ENCODE measurements at regions not wholly inside any gene's neighbourhood (a gene's known extent, or its start where the extent isn't known, plus 50 kb on each side); places are given as distances from the start of the nearest gene placed in this dataset.

GRCh38 chr12:83408146-83408545, 721.4 kb downstream of the TMTC2 start:
- TF ChIP-seq CTCF (IDR thresholded peaks at IDR 0.05) = no peak
- ATAC-seq = no peak
- H3K27ac ChIP-seq = no peak overlapping the region

GRCh38 chr12:83404521-83404920, 717.8 kb downstream of the TMTC2 start:
- TF ChIP-seq CTCF (IDR thresholded peaks at IDR 0.05) = no peak
- Histone ChIP-seq H3K9me3 (no peaks in the 10 kb centered on the region), H3K27me3 (no peaks in the 10 kb centered on the region), H3K36me3 (no peaks in the 10 kb centered on the region), H3K4me3 (no peak overlapping the region), H3K27ac (no peak overlapping the region), H3K4me1 (no peaks in the 10 kb centered on the region)
- intact Hi-C loops (cut with DNase I) = no loop called here
- 71 to 73% methylated on average over 3 of the region's 3 CpGs for WGBS, 2 donors
- DNase-seq (no peak), FAIRE-seq (no peak), ATAC-seq (no peak)

More at GRCh38 chr12:83408146-83408545, 721.4 kb downstream of the TMTC2 start:
- Histone ChIP-seq H3K4me3 (no peak overlapping the region), H3K9me3 (no peaks in the 10 kb centered on the region), H3K36me3 (no peaks in the 10 kb centered on the region), H3K4me1 (no peaks in the 10 kb centered on the region), H3K27me3 (no peaks in the 10 kb centered on the region)
- DNase-seq (no peak), FAIRE-seq (no peak)
- intact Hi-C loops (cut with DNase I) = no loop called here
- WGBS, 2 donors = 29 to 35% methylated on average over 2 of the region's 2 CpGs

GRCh38 chr12:83390186-83390585, 703.5 kb downstream of the TMTC2 start:
- no peak overlapping the region for H3K4me3 ChIP-seq
- H3K27ac ChIP-seq = no peak overlapping the region
- no peaks in the 10 kb centered on the region for H3K27me3 ChIP-seq
- no peak for TF ChIP-seq CTCF (IDR thresholded peaks at IDR 0.05)
- ATAC-seq (no peak), DNase-seq (no peak), FAIRE-seq (no peak)
- no peaks in the 10 kb centered on the region for H3K9me3 ChIP-seq
- H3K36me3 ChIP-seq = no peaks in the 10 kb centered on the region
- WGBS, 2 donors = 50 to 72% methylated on average over 3 of the region's 3 CpGs
- intact Hi-C loops (cut with DNase I) = no loop called here
- no peaks in the 10 kb centered on the region for H3K4me1 ChIP-seq

- no peaks in the 10 kb centered on the region for H3K9me3 ChIP-seq
- no peaks in the 10 kb centered on the region for H3K27me3 ChIP-seq
- H3K27ac ChIP-seq = no peak overlapping the region
- no peaks in the 10 kb centered on the region for H3K36me3 ChIP-seq
- peak in 3 of 4 donors; percentile 15 to 37 (median 26) for TF ChIP-seq CTCF (IDR thresholded peaks at IDR 0.05)
- DNase-seq (peak; percentile 45 to 66 (median 56)), ATAC-seq (peak; percentile 93 to 99 (median 96)), FAIRE-seq (no peak)
- H3K4me3 ChIP-seq = no peak overlapping the region
- 34 to 46% methylated on average over 16 of the region's 16 CpGs for WGBS, 2 donors
- intact Hi-C loops (cut with DNase I) = no loop called here
- H3K4me1 ChIP-seq = no peaks in the 10 kb centered on the region
These were observed 702.7 kb downstream of the TMTC2 start for GRCh38 chr12:83389237-83389996.

GRCh38 chr12:83388551-83388950, 701.8 kb downstream of the TMTC2 start:
- DNase-seq (no peak), FAIRE-seq (no peak), ATAC-seq (no peak)
- H3K9me3 ChIP-seq = no peaks in the 10 kb centered on the region
- intact Hi-C loops (cut with DNase I) = no loop called here
- no peaks in the 10 kb centered on the region for H3K4me1 ChIP-seq
- no peaks in the 10 kb centered on the region for H3K36me3 ChIP-seq
- no peak overlapping the region for H3K27ac ChIP-seq
- no peak for TF ChIP-seq CTCF (IDR thresholded peaks at IDR 0.05)
- H3K27me3 ChIP-seq = no peaks in the 10 kb centered on the region
- H3K4me3 ChIP-seq = no peak overlapping the region

Data from pancreas (tissue), 10 donors.